DOHH2 (cell line): ENCODE measurements at regions not wholly inside any gene's neighbourhood (a gene's known extent, or its start where the extent isn't known, plus 50 kb on each side); places are given as distances from the start of the nearest gene placed in this dataset.
"Not testable (repeated sequence)": the region's sequence is repeated elsewhere in the genome, so short reads cannot be mapped to it uniquely, and the experiment has no call there.

Experiments
- H3F3A ChIP-seq: fragments of 200-600 bp; sonication (generic), shearing (Covaris generic); 2 replicates; pipeline ENCODE4 v1.6.0; 2016; ENCODE audit warnings: antibody characterized with exemption, mild to moderate bottlenecking; ENCODE audit not compliant: control insufficient read depth, insufficient read depth
- H3K27ac ChIP-seq: fragments of 200-600 bp; sonication (generic); 2 replicates; pipeline ENCODE4 v1.5.1; 2014; ENCODE audit warnings: low read depth, mild to moderate bottlenecking, low read length, moderate library complexity
- H3K27me3 ChIP-seq: fragments of 200-600 bp; sonication (generic); 2 replicates; pipeline ENCODE4 v1.6.1; 2014; ENCODE audit warnings: mild to moderate bottlenecking, low read length, mixed read lengths; ENCODE audit not compliant: control insufficient read depth
- H3K36me3 ChIP-seq: fragments of 200-600 bp; sonication (generic); 2 replicates; pipeline ENCODE4 v1.6.1; 2014; ENCODE audit warnings: mild to moderate bottlenecking, low read length, moderate library complexity, mixed read lengths; ENCODE audit not compliant: control insufficient read depth
- H3K4me1 ChIP-seq: fragments of 200-600 bp; sonication (generic); 2 replicates; pipeline ENCODE4 v1.6.1; 2014; ENCODE audit warnings: mild to moderate bottlenecking, low read length, mixed read lengths; ENCODE audit not compliant: control insufficient read depth
- H3K4me2 ChIP-seq: fragments of 200-600 bp; sonication (generic); 2 replicates; pipeline ENCODE4 v1.6.0; 2014; ENCODE audit warnings: mild to moderate bottlenecking, low read length, moderate library complexity
- H3K4me3 ChIP-seq: fragments of 200-600 bp; sonication (generic); 2 replicates; pipeline ENCODE4 v1.5.1; 2014; ENCODE audit warnings: mild to moderate bottlenecking, low read length, mixed read lengths
- H3K79me2 ChIP-seq: fragments of 200-600 bp; sonication (generic); 2 replicates; pipeline ENCODE4 v1.6.1; 2014; ENCODE audit warnings: mild to moderate bottlenecking, low read length, mixed read lengths; ENCODE audit not compliant: control insufficient read depth
- H3K9me2 ChIP-seq: fragments of 200-600 bp; sonication (generic); replicated peaks from 2 replicates; pipeline ENCODE4 v1.6.1; 2014; ENCODE audit warnings: mild to moderate bottlenecking, low read length, mixed read lengths; ENCODE audit not compliant: control insufficient read depth
- H3K9me3 ChIP-seq: fragments of 200-600 bp; sonication (generic); 2 replicates; pipeline ENCODE4 v1.6.1; 2014; ENCODE audit warnings: antibody characterized with exemption, low read length, mixed read lengths; ENCODE audit not compliant: control insufficient read depth, insufficient read depth
- H4K20me1 ChIP-seq: fragments of 200-600 bp; sonication (generic); 2 replicates; pipeline ENCODE4 v1.6.0; 2014; ENCODE audit warnings: low read depth, mild to moderate bottlenecking, antibody characterized with exemption, low read length, moderate library complexity; ENCODE audit not compliant: control insufficient read depth, insufficient read depth
- EZH2phosphoT487 ChIP-seq: fragments of 200-600 bp; sonication (generic); IDR thresholded peaks from 2 replicates; pipeline ENCODE4 v1.6.1; 2017; ENCODE audit warnings: borderline replicate concordance, mild to moderate bottlenecking, antibody characterized with exemption, low read length, moderate library complexity, mixed read lengths
- TF ChIP-seq, protein P1 (sequence below): fragments of 200-600 bp; sonication (generic); IDR thresholded peaks from one replicate; pipeline ENCODE4 v1.5.1; 2014; ENCODE audit warnings: antibody characterized with exemption, mild to moderate bottlenecking, low read depth, low read length; ENCODE audit not compliant: poor library complexity, severe bottlenecking

DNA sequence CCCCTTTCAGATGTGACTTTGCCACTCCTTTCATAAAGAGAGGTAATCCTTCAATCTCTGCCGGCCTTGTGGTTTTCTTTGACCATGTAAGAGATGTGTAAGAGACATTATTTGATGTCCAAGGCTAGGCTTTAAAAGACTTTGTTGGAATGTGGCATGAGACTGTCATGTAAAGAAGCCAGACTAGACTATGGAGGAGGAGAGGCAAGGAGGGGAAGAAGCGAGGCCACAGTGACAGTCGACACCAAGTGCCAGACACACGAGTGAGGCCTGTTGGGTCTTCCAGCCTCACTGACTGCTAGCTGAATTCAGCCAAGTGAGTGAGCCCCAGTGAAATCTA, 1013.3 kb downstream of the MAT2B start:
- TF ChIP-seq, protein P1, sequence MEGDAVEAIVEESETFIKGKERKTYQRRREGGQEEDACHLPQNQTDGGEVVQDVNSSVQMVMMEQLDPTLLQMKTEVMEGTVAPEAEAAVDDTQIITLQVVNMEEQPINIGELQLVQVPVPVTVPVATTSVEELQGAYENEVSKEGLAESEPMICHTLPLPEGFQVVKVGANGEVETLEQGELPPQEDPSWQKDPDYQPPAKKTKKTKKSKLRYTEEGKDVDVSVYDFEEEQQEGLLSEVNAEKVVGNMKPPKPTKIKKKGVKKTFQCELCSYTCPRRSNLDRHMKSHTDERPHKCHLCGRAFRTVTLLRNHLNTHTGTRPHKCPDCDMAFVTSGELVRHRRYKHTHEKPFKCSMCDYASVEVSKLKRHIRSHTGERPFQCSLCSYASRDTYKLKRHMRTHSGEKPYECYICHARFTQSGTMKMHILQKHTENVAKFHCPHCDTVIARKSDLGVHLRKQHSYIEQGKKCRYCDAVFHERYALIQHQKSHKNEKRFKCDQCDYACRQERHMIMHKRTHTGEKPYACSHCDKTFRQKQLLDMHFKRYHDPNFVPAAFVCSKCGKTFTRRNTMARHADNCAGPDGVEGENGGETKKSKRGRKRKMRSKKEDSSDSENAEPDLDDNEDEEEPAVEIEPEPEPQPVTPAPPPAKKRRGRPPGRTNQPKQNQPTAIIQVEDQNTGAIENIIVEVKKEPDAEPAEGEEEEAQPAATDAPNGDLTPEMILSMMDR = no peak
- Histone ChIP-seq H3K4me1 (no peaks in the 10 kb centered on the region), H3K79me2 (no peaks in the 10 kb centered on the region), H4K20me1 (no peaks in the 10 kb centered on the region), H3K36me3 (no peaks in the 10 kb centered on the region), H3K27ac (no peak overlapping the region), H3K9me2 (no peaks in the 10 kb centered on the region), H3K4me3 (no peak overlapping the region), H3K4me2 (no peak overlapping the region), H3F3A (no peaks in the 10 kb centered on the region), H3K27me3 (no peaks in the 10 kb centered on the region), H3K9me3 (no peaks in the 10 kb centered on the region)

- TF ChIP-seq EZH2phosphoT487 = no peak
- TF ChIP-seq, protein P1 = no peak
- no peaks in the 10 kb centered on the region for H3K27me3 ChIP-seq
- H3K27ac ChIP-seq = no peak overlapping the region
- H3K9me2 ChIP-seq = no peaks in the 10 kb centered on the region
- H4K20me1 ChIP-seq = no peaks in the 10 kb centered on the region
- H3K4me2 ChIP-seq = no peak overlapping the region
- no peaks in the 10 kb centered on the region for H3K9me3 ChIP-seq
- no peaks in the 10 kb centered on the region for H3K79me2 ChIP-seq
- H3K4me1 ChIP-seq = no peaks in the 10 kb centered on the region
- H3K36me3 ChIP-seq = no peaks in the 10 kb centered on the region
- no peak overlapping the region for H3K4me3 ChIP-seq
- H3F3A ChIP-seq = no peaks in the 10 kb centered on the region
These were observed 1026.9 kb downstream of the MAT2B start for GRCh38 chr5:164532235-164532900.

DNA sequence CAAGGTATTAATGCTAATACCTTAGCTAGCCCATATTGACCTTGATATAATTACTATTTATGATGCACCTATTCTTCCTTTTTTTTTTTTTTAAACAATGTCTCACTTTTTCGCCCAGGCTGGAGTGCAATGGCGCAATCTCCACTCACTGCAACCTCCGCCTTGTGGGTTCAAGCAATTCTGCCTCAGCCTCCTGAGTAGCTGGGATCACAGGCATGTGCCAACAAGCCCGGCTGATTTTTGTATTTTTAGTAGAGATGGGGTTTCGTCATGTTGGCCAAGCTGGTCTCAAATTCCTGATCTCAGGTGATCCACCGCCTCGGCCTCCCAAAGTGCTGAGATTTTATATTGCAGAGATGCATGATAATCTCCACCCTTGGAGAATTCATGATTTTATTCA, 1028.0 kb downstream of the MAT2B start:
- not testable (repeated sequence) for H4K20me1 ChIP-seq, H3K27ac ChIP-seq, H3K4me2 ChIP-seq, H3K4me1 ChIP-seq, H3K36me3 ChIP-seq, H3F3A ChIP-seq, H3K9me2 ChIP-seq, H3K9me3 ChIP-seq, H3K4me3 ChIP-seq, H3K27me3 ChIP-seq, H3K79me2 ChIP-seq

DNA sequence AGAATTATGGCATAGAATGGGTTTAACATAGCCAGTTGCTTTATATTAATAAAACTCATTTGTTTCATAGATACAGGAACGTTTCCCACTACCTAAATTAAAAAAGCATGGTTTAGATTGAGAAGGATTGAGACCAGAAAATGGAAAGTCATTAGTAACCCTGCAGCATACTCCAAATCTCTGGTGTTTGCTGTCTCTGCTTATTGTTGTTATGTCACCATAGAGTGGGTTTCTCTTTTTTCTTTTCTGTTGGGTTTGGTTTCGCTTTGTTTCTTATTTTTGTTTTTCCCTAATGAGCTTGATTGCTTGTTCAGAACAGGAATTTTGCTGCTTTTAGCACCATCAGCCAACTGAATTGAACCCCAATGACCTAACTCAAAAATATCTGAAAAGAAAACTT, 1034.8 kb downstream of the MAT2B start:
- no peaks in the 10 kb centered on the region for H3F3A ChIP-seq

More for the DNA sequence above, 1034.8 kb downstream of the MAT2B start:
- no peak overlapping the region for H3K4me3 ChIP-seq
- no peaks in the 10 kb centered on the region for H4K20me1 ChIP-seq
- H3K27ac ChIP-seq = no peak overlapping the region
- H3K4me2 ChIP-seq = no peak overlapping the region
- no peaks in the 10 kb centered on the region for H3K36me3 ChIP-seq
- TF ChIP-seq, protein P1 = no peak
- no peak for TF ChIP-seq EZH2phosphoT487
- no peaks in the 10 kb centered on the region for H3K79me2 ChIP-seq
- H3K9me2 ChIP-seq = no peaks in the 10 kb centered on the region
- no peaks in the 10 kb centered on the region for H3K9me3 ChIP-seq
- H3K27me3 ChIP-seq = no peaks in the 10 kb centered on the region
- H3K4me1 ChIP-seq = no peaks in the 10 kb centered on the region
